ENCODE measurements at regions not wholly inside any gene's neighbourhood (a gene's known extent, or its start where the extent isn't known, plus 50 kb on each side); places are given as distances from the start of the nearest gene placed in this dataset.

DNA sequence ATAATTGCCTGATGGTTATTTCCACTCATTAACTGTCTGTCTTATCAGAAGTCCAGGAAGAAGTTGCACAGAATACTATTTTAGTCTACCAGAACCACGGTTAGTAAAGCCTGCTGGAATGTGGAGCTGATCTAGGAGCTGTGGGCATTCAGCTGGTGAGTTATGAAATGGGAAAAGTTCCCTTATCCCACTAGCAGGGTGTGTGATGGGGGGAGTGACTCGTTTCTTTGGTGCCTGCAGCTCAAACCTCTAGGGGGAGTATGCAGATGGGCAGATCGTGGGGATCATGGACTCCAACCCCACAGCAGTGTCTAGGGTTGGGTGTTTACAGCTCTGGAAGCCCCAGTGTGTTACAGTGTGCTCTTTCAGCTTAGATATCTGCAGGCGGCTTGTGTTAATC lies 305.7 kb upstream of the BOD1L1 start:
- no peak for DNase-seq (ENCODE audit: low read depth)

DNA sequence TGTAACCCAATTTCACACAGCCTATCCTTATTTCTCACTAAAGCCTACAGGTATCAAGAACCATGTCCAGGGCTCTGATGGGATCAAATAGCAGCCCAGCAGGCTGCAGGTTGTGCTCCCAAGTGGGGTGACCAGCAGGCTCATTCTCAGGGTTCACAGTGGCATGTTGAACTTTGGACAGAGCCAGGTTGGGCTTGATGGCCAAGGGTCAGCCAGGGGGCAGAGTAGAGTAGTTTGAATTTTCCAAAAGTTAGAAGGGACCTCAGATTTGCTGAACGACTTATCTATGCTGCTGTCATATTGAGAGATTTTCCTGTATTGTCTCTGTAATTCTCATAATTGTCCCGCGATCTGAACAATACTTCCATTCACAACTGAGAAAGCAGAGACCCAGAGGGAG lies 310.8 kb upstream of the BOD1L1 start:
- DNase-seq (ENCODE audit: low read depth) = no peak

DNA sequence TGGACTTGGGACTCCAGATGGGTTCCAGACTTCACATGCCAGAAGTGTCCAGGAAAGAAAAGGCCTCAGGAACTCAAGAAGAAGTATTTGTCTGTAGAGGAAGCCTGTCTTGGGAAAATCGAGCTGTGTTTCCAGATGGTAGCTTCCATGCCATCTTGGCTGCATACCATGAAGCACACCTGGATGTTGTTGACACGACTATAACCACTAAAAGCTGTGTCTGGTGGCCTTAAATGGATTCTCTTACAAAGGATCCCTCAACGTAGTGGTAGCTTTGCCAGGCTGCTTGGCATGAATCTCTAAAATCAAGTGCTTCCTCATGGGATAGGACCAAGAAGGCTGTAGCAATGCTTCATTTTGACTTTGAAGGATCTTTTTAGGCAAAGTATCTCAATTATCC lies 313.4 kb upstream of the BOD1L1 start:
- DNase-seq (ENCODE audit: low read depth) = no peak

DNA sequence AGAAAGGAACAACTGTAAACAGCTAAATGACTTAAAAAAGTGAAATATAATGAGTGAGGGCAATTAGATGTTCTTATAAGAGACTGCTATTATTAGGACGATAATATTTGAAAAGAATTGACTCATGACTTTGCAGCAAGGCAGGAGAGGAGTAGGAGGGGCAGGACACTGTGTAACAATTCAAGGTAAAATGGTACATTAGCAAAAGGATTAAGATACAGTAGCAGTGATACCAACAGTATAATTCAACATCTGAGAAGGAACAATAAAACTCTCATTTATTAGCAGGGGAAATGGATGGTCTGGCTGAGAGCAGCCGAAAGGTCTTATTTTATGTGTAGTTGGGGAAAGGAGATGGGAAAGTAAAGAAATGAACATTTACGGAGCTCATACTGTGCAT lies 315.5 kb upstream of the BOD1L1 start:
- no peak for DNase-seq (ENCODE audit: low read depth)

DNA sequence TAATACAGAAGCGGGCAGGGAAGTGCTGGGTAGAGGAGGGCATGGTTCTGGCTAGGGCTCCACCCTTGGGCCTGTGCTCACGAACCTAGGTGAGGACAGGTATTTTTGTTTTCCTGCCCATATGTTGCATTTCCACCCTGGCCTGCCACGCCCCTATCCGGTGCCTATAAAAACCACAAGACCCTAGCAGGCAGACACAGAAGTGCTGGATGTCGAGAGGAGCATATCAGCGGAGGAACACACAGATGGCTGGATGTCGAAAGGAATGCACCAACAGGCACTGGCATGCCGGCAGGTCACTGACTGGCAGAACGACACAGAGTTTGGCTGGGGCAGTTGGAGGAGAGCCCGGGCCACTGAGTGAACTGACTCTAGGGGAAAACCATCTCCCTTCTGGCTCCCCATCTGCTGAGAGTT lies 316.6 kb upstream of the BOD1L1 start:
- DNase-seq (ENCODE audit: low read depth) = no peak

DNA sequence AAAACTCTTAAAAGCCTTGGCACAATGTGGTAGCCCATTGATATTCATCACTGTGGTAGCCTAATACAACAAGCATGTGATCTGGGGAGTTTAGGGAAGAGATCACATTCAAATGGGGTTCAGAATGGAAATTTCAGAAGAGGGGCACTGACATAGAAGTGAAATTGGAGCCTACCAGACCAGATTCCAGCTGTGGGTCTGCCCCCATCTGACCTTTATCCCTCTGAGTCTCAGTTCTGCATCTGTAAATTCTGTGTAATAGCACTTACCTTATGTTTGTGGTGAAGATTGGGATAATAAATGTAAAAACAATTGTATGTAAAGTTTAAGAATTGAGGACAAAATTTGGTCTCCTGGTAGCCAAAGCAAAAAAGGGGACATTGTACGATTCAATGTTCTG lies 320.4 kb upstream of the BOD1L1 start:
- DNase-seq (ENCODE audit: low read depth) = no peak

DNA sequence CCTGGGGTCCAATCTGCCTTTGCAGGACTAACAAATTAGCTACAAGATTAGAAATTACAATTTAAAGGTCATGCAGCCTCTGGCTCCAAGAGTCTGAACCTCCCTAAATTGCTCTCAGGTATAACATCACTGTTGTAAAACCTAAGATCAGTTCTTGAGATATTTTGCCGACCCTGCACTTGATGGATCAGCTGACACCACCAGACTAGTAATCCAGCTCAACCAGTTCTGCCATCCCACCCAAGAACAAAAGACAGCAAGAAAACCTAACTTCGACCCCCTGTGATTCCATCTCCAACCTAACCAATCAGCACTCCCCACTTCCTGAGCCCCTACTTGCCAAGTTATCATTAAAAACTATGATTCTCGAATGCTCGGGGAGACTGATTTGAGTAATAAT lies 323.0 kb upstream of the BOD1L1 start:
- no peak for DNase-seq (ENCODE audit: low read depth)

DNA sequence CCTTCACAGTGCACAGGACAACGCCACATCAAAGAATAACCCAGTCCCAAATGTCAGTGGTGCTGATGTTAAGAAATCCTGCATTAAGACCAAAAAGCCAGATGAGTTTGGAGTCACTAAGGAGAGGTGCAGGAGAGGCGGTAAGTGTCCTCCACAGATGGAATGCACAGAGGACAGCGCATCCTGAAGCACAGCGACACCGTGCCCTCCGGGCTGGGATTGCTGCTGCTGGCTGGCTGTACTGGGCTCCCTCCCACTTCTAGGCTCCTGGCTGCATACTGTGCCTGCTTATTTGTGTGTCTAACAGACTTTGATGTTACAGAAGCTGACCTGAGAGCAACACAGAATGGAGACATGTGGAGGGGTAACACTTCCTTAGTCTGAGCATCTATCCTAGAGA lies 325.6 kb upstream of the BOD1L1 start:
- no peak for DNase-seq (ENCODE audit: low read depth)

DNA sequence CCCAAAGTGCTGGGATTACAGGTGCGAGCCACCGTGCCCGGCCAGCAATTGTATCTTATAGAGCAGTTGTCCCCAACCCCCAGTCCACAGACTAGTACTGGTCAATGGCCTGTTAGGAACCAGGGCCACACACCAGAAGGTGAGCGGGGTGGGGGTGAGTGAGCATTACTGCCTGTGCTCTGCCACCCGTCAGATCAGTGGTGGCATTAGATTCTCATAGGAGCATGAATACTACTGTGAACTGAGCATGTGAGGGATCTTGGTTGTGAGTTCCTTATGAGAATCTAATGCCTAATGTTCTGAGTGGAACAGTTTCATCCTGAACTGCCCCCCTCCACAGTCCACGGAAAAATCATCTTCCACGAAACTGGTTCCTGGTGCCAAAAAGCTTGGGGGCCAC lies 328.0 kb upstream of the BOD1L1 start:
- no peak for DNase-seq (ENCODE audit: low read depth)

DNA sequence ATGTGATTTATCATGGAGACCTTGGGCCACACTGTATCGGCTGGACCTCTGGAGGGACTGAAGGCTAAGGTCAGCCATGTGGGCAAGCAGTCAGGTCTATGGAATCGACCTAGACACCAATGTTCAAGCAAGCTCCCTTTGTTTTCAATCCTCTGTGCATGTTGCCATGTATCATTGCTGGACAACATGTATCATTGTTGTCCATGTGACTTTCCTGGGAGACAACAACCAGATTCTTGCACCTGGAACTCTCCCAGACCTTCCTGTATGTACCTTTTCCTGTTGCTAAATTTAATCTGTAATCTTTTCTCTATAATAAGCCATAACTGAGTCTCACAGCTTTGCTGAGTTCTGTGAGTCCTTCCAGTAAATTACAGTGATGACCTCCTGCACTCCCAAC lies 329.4 kb upstream of the BOD1L1 start:
- DNase-seq (ENCODE audit: low read depth) = no peak

DNA sequence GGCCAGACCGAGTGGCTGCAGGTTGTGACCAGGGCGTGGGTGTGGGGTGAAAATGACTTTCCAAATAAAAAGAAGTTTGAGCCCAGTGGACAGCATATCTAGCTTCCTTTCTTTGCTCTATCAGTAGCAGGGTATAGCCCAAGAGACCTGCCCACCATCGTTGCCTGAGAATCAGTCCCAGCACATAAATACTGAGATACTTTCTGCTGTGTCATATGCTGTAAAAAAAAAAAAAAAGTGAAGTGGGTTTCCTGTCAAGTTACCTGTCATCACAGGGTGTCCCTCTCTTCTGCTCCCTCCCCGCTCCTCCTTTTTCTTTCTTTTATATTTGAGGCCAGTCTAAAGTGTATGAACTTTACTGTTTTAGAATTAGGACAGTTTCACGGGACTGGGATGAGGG lies 330.3 kb upstream of the BOD1L1 start:
- no peak for DNase-seq (ENCODE audit: low read depth)

DNA sequence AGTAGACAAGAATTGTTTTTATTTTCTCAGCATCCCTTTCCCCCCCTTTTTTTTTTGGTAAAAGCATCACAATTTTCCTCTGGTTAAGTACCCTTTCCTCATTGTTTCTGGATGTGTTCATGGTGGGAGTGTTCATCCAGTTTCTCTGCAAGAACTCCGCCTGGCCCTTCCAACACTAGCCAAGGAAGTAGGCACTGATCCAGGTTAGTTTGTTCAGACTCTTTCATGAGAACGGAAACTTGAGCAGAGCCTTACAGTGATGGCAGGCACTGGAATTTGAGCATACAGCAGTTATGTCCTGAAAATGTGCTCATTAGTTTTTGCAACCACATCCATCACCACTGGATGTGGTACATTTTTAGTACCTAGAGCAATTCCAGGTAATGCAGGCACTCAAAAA lies 336.1 kb upstream of the BOD1L1 start:
- DNase-seq (ENCODE audit: low read depth) = no peak

DNA sequence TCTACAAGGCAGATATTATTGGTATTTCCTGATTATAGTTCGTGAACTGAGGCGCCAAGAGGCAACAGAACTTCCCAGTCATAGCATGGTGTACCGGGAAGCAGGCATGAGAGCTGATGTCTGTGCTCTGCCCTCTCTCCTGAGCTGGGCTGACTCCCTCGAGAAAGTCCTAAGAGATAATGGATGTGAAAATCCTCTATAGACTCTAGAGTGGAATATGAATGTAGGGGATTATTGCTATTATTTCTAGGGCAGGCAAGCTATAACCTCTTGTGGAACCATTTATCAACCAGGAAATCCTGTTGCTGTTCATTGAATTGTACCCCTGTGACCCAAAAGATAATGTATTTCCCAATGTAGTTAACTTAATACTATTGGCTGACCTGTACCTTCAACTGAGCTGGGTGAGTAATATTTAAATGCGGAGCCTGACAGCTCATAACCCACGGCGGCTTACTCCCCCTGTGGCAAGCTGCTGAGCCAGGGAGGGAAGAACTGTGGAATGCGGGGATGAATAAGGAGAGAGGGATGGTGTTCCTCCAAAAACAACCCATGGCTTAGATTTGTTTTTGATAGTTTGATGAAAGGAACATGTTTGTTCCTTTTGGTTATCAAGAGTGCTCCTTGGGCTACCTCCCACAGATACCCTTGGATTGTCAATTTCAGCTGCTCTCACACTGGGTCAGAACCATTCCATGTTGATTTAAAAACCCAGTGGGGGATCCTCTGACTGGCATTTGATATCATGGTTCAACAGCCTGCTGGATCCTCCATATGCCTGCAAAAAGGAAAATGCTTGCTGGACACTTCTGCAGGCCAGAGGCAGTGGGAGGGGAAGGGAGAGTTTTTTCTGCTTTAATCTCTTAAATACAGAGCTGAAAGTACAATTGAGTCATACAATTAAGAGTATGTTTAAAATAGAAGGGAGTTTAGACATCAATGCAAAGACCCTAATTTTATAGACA lies 339.0 kb upstream of the BOD1L1 start:
- DNase-seq (ENCODE audit: low read depth) = no peak

DNA sequence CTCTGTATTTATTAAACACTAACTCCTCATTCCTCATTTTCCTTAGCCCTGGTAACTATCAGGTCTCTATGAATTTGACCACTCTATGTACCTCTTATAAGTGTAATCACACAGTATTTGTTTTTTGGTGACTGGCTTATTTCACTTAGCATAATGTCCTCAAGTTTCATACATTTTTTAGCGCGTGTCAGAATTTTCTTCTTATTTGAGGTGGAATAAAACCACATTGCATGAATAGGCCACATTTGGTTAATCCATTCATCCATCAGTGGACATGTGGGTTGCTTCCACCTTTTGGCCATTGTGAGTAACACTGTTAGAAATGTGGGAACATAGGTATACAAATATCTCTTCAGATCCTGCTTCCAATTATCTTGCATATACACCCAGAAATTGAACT lies 341.2 kb upstream of the BOD1L1 start:
- DNase-seq (ENCODE audit: low read depth) = no peak

DNA sequence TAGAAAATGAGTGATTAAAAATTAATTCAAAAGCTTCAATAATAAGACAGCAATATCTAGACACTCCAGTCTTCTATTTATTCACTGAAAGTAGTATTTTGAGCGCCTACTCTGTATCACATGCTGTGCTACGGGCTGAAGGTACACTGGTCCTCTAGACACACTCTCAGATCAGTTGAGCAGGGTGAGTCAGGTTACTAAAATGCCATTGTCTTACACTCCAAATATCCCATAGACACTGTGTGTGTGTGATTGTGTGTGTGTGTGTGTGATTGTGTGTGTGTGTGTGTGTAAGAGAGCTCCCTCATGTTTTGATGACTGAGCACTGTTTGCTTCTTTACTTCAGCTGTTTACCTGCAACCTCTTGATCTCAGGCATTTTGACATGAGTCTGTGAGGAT lies 342.8 kb upstream of the BOD1L1 start:
- no peak for DNase-seq (ENCODE audit: low read depth)

DNA sequence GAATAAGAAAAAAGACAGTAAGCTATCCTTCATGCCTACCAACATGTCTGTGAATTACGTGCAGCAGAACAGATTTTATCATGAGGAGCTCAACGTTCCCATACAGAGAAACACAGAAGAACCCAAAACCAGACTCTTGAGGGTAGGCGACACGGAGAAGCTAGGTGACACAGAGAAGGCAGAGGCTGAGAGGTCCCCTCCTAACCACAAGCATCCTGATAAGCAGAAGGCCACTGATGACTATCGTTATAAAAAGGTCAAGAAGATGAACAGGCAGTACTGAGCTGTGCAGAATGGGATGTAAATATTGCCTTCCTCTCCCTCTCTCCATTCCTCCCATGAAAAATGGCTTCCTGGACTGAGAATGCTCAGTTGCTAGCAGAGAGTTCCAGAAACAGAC lies 350.2 kb upstream of the BOD1L1 start:
- no peak for DNase-seq (ENCODE audit: low read depth)

DNA sequence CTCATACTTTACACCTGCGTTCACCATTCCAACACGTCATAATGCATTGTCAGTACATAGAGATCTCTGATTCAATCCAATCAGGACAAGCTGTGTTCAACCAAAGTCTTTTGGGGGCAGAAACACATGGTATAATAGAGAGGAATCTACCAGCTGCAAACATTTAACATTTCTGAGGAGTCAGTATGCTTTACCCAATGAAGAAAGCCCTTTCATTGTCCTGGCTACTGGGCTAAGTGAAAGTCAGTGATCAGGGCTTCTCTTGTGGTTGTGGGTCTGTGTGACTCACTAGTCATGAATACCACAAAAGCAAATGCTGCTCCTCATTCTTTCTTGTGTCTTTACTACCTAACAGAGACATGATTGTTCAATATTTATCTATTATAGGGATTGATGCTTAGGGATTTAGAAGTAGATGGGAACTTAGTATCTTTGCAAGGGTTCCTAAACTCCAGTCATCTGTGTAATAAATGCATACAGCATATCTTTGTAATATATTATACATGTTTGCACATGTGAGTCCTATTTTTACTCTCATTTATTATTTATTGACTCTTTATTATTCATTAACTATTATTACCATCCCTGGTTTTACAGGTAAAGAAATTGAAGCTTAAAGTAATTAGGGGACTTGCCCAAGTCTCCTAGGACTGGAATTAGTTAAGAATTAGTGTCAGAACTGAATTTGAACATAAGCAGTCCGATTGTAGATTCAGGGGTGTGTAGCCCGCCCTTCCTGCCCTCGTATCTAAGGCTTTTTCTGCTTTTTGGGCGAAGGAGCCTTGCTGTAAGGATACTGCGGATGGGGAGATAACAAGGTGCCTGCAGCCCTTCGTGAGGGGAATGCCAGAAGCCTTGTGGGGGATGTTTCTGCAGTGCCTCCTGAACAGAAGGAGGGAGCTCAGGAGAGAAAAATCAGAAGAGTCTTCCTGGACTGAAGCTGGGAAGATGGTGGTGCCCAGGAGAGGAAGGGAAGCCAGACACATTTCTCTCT lies 353.1 kb upstream of the BOD1L1 start:
- no peak for DNase-seq (ENCODE audit: low read depth)

DNA sequence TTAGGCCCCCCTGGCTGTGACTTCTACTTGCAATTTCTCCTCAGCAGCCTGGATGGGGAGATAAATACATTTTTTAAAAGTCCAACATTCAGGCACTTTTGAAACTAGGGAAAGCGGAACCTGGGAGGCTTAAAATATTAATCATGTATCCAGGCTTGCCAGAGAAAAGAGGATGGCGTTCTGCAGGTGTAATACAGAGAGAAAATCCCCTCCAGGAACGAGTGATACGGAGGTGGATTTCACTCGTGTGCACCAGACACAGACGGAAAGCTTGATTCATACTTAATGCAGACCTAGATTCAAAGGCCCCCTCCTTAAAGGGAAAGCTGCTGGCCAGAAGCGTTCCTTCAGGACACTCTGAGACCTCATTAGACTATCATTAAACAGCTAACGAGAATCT lies 354.0 kb upstream of the BOD1L1 start:
- DNase-seq (ENCODE audit: low read depth) = no peak

DNA sequence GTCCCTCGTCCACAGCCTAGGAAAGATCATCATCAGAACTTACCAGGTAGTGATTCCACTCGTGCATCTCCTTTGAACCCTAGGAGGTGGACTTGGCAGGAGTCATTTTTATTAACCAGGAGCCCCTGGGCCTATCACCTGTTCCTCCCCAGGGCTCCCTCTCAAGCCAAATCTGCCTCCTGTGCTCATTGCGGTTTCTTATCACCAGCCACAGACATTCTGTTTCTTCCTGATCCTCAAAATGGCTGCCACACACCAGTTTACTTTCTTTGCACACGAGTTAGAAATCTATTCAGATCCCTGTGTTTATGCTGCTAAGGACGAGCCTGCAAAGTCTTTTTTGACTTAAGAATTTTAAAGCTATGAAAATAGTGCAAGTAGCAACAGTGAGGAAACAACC lies 354.5 kb upstream of the BOD1L1 start:
- no peak for DNase-seq (ENCODE audit: low read depth)

DNA sequence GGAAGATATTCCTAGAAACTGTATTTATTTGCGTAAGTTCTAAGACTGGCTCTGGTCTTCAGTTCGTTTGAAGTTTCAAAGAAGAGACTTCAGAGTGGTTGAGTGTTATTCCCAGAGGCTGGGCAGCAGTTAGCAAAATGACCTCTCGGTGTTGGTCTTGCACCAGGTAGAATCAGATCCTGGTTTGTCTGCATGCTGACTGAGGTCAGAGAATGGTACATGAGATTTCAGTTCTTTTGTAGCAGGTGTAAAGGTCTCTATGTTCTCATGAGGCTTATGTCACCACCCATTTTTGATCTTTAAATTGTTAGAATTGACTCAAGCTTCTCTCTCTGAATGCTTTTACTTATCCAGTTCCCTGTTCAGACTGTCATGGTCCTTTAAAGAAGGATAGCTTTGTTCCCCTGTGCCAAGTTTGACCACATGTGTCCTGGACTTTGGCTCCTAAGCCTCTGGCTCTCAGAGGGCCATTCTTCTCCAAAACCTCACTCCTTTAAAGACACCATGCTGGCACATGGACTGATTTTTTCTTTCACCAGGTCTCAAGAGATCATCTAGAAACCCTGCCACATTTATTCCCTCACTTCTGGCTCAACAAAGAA lies 355.8 kb upstream of the BOD1L1 start:
- no peak for DNase-seq (ENCODE audit: low read depth)

DNA sequence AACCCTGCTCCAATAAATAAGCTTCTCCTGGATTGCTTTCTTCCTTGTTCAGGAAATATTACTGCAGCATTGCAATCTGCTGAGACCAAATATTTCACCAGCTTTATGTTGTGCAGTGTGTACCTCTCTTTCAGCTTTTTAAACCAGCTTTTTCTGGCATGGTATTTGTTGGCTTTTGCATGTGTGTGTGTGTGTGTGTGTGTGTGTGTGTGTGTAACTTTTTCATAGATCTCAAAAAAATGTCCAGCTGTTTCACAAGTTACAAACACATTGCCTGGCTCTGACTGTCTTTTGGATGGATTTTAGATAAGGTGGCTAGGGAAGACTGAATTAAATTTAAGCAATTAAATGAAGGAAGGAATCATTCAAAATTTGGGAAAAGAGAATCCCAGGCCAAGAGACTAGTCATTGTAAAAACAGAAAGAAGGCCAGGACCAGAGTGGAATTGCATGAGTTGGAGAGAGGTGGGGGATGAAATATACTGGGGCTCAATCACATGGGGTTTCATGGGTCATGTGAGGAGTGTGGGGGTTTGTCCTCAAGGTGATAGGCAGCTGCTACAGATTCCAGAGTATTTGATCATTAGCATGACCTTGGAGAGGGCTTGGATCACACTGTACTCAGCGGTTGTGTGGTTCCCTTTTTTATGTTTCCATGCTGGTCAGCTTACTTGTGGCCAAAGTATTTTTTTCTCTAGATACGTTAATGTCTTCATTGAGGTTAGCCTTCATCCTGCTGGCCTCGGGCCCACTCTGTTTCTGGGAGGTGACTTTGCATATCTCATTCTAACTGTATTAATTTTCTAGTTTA lies 357.7 kb upstream of the BOD1L1 start:
- no peak for DNase-seq (ENCODE audit: low read depth)

DNA sequence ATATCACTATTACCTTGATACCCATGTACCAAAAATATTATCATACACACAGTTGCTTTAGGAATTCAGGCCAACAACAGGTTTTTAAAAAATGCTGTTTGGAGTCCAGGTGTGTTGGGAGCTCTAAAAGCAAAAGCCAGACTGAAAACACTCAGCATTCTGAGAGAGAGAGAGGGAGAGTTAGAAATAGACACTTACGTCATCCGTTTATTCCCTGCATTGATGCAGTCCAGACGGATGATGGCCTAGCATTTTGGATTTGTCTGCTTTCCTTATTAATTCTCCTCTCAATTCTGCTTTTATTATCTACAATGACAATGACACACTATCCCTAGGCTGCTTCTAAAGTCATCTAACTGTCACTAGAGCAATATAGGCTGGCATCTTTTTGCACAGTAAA lies 358.3 kb upstream of the BOD1L1 start:
- no peak for DNase-seq (ENCODE audit: low read depth)
